HUES64 (cell line): ENCODE measurements at regions not wholly inside any gene's neighbourhood (a gene's known extent, or its start where the extent isn't known, plus 50 kb on each side); places are given as distances from the start of the nearest gene placed in this dataset.
"Not testable (repeated sequence)": the region's sequence is repeated elsewhere in the genome, so short reads cannot be mapped to it uniquely, and the experiment has no call there.

Experiments
- H3K27ac ChIP-seq: 2 replicates; pipeline ENCODE4 v1.7.0; 2013; ENCODE audit warnings: low read depth, low read length, inconsistent platforms
- H3K27me3 ChIP-seq: 2 replicates; pipeline ENCODE4 v1.6.1; 2013; ENCODE audit warnings: mild to moderate bottlenecking, low read length; ENCODE audit not compliant: insufficient read depth
- H3K36me3 ChIP-seq: 2 replicates; pipeline ENCODE4 v1.6.1; 2013; ENCODE audit warnings: mild to moderate bottlenecking, low read length; ENCODE audit not compliant: insufficient read depth
- H3K4me1 ChIP-seq: 2 replicates; pipeline ENCODE4 v1.6.1; 2013; ENCODE audit warnings: mild to moderate bottlenecking, low read length, moderate library complexity; ENCODE audit not compliant: insufficient read depth
- H3K4me3 ChIP-seq: 2 replicates; pipeline ENCODE4 v1.5.1; 2013; ENCODE audit warnings: mild to moderate bottlenecking, low read length, moderate library complexity
- H3K9ac ChIP-seq: 2 replicates; pipeline ENCODE4 v1.6.1; 2013; ENCODE audit warnings: mild to moderate bottlenecking, low read depth, low read length
- H3K9me3 ChIP-seq: 2 replicates; pipeline ENCODE4 v1.6.1; 2013; ENCODE audit warnings: low read depth, low read length; ENCODE audit not compliant: insufficient read depth
- WGBS: fragments of 150-250, 120-280 bp; methylation state at CpG from one replicate; pipeline ENCODE4 v1.1.7; 2013; ENCODE audit warnings: missing lambda C conversion rate; 5-methylcytosine and 5-hydroxymethylcytosine counted together

DNA sequence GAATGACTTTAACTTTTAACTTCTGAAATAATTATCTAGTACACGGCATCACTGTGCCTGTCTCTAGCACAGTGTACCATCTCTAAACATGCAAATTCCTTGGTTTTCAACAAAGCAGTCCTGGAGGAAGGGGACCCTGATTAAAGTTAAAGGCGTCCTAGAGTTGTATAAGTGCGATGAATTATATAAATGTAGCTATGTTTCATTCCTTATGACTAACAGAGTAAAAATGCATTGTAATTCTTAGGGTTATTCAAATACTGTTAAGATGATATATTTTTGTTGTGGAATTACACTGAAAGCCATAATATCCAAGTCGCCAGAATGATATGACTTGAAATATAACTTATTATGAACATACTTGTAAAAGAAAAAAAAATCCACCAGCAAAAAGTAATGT, 544.9 kb upstream of the LINC00305 start:
- no peaks in the 10 kb centered on the region for H3K27me3 ChIP-seq
- 66% methylated on average over 3 of the region's 4 CpGs for WGBS
- H3K36me3 ChIP-seq, result no peaks in the 10 kb centered on the region
- no peak overlapping the region for H3K27ac ChIP-seq
- no peak overlapping the region for H3K9ac ChIP-seq
- no peak overlapping the region for H3K4me3 ChIP-seq
- H3K9me3 ChIP-seq, result no peaks in the 10 kb centered on the region
- no peaks in the 10 kb centered on the region for H3K4me1 ChIP-seq

GRCh38 chr18:64692826-64693225, 543.9 kb upstream of the LINC00305 start:
- Histone ChIP-seq H3K4me1 (no peaks in the 10 kb centered on the region), H3K9ac (no peak overlapping the region), H3K9me3 (no peaks in the 10 kb centered on the region), H3K36me3 (no peaks in the 10 kb centered on the region), H3K27ac (no peak overlapping the region), H3K4me3 (no peak overlapping the region), H3K27me3 (no peaks in the 10 kb centered on the region)
- 100% methylated on average over 2 of the region's 2 CpGs for WGBS

- Histone ChIP-seq H3K36me3 (no peaks in the 10 kb centered on the region), H3K27me3 (no peaks in the 10 kb centered on the region), H3K4me1 (peaks cover 20% of the 10 kb centered on the region), H3K4me3 (no peak overlapping the region), H3K27ac (no peak overlapping the region), H3K9ac (no peak overlapping the region), H3K9me3 (no peaks in the 10 kb centered on the region)
- no CpG with 5 or more reads among the region's 2 CpGs for WGBS
Measured at GRCh38 chr18:64679121-64679520, 530.2 kb upstream of the LINC00305 start.

GRCh38 chr18:64678048-64678447, 529.2 kb upstream of the LINC00305 start:
- WGBS, result 35% methylated on average over 2 of the region's 2 CpGs
- Histone ChIP-seq H3K4me1 (peaks cover 20% of the 10 kb centered on the region), H3K27me3 (no peaks in the 10 kb centered on the region), H3K27ac (peak overlapping the region; percentile 27), H3K9ac (no peak overlapping the region), H3K9me3 (no peaks in the 10 kb centered on the region), H3K4me3 (no peak overlapping the region), H3K36me3 (no peaks in the 10 kb centered on the region)

DNA sequence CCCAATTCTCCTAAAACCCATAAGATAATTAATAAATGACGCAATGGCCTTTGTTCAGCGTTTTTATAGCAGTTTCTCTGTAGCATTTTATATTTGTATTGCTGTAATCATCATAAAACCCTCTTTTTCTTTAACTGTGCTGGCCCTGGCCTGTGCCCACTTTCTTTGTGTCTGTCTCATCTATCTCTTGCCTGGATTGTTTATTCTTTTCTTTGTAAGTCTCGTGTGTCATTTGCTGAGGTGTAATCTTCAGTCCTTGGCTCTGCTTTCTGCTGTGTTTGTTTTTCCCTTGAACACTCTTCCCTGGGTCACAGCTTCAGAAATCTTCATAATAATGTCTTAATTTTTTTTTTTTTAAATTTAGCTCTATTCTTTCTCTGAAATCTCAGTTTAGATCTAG, 525.8 kb upstream of the LINC00305 start:
- Histone ChIP-seq H3K4me1 (peaks cover 20% of the 10 kb centered on the region), H3K36me3 (no peaks in the 10 kb centered on the region), H3K27me3 (no peaks in the 10 kb centered on the region), H3K9me3 (no peaks in the 10 kb centered on the region), H3K9ac (no peak overlapping the region), H3K27ac (no peak overlapping the region), H3K4me3 (no peak overlapping the region)
- 85% methylated on average over 3 of the region's 3 CpGs for whole genome bisulfite sequencing

DNA sequence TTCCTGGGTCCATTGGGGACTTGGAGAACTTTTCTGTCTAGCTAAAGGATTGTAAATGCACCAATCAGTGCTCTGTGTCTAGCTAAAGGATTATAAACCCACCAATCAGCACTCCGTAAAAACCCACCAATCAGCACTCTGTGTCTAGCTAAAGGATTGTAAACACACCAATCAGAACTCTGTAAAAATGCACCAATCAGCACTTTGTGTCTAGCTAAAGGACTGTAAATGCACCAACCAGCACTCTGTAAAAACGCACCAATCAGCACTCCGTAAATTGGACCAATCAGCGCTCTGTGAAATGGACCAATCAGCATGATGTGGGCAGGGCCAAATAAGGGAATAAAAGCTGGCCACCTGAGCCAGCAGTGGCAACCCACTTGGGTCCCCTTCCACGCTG, 522.4 kb upstream of the LINC00305 start:
- H3K36me3 ChIP-seq, H3K9me3 ChIP-seq, H3K4me3 ChIP-seq, H3K9ac ChIP-seq, H3K27ac ChIP-seq, H3K27me3 ChIP-seq, H3K4me1 ChIP-seq: not testable (repeated sequence)
- WGBS, result 78% methylated on average over 5 of the region's 5 CpGs

DNA sequence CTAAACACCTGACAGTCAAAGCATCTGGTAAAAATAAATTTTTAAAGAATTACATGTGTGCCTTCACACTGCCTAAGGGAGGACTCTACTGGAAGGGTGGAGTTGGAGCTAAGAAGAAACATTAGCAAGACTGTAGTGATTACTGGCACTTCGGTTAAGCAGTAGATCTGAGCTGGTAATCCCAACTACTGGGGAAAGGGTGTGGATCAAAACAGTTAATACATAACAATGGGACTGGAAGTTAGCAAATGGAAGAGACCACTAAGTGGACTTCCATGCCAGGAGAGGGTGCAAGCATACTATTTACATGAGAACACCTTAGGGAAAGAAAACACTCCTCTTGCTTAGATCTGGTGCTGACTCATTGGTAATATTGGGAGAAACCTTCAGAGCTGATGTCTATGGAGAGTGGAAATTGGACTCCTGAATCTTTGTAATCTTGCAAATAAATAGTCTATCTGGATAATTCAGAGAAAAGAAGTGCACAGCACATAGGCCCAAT, 519.6 kb upstream of the LINC00305 start:
- H3K4me1 ChIP-seq, result peaks cover 6% of the 10 kb centered on the region; the same call in 1 of the 2 replicates
- H3K9me3 ChIP-seq, result no peaks in the 10 kb centered on the region
- WGBS, result 83% methylated on average over 1 of the region's 1 CpG
- H3K27me3 ChIP-seq, result no peaks in the 10 kb centered on the region
- H3K36me3 ChIP-seq, result no peaks in the 10 kb centered on the region
- no peak overlapping the region for H3K9ac ChIP-seq
- H3K4me3 ChIP-seq, result no peak overlapping the region
- H3K27ac ChIP-seq, result no peak overlapping the region

DNA sequence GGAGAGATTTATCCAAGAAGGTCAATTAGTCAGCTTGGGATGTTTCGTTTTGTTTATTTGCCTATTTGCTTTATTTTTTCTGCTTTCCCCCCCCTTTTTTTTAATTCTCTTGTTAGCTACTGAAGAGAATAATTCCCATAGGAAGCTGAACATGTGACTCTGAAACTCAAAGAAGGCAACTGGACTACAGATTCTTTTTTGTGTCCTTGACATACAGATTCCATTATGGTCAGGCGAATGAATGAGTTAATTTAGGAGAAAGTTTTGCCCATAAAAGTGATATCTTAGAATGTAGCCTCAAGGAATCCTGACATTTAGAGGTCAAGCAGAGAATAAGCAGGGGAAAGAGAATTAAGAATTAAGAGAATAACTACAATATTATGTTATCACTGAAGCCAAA, 514.2 kb upstream of the LINC00305 start:
- H3K36me3 ChIP-seq, result no peaks in the 10 kb centered on the region
- H3K9me3 ChIP-seq, result no peaks in the 10 kb centered on the region
- no peak overlapping the region for H3K9ac ChIP-seq
- H3K4me1 ChIP-seq, result no peaks in the 10 kb centered on the region
- no peak overlapping the region for H3K27ac ChIP-seq
- WGBS, result 100% methylated on average over 2 of the region's 2 CpGs
- no peaks in the 10 kb centered on the region for H3K27me3 ChIP-seq
- no peak overlapping the region for H3K4me3 ChIP-seq

DNA sequence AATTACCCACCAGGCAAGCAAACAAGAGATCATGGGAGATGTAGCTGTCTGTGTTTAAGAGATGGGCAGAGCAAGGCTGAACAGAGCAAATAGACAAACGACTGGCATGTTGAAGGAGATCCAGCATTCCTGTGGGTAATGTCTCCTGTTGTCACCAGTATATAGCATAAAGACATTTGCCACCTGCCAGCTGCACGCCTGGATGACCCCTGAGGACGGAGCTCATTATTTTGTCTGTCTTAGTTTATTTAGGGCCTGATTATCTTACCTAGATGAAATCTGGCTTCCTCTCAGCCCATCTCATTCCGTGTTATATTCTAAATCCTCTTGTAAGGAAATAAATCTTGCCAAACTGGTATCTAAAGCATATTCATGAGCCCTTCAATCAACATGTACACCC, 510.3 kb upstream of the LINC00305 start:
- Histone ChIP-seq H3K27ac (no peak overlapping the region), H3K9me3 (no peaks in the 10 kb centered on the region), H3K4me3 (no peak overlapping the region), H3K9ac (no peak overlapping the region), H3K27me3 (no peaks in the 10 kb centered on the region), H3K36me3 (no peaks in the 10 kb centered on the region), H3K4me1 (no peaks in the 10 kb centered on the region)
- 89% methylated on average over 4 of the region's 4 CpGs for WGBS

GRCh38 chr18:64653068-64653467, 504.2 kb upstream of the LINC00305 start:
- H3K27me3 ChIP-seq, result no peaks in the 10 kb centered on the region

GRCh38 chr18:64650068-64650467, 501.2 kb upstream of the LINC00305 start:
- 100% methylated on average over 1 of the region's 2 CpGs for WGBS
- no peaks in the 10 kb centered on the region for H3K4me1 ChIP-seq

More at GRCh38 chr18:64653068-64653467, 504.2 kb upstream of the LINC00305 start:
- Histone ChIP-seq H3K9me3 (no peaks in the 10 kb centered on the region), H3K4me1 (no peaks in the 10 kb centered on the region), H3K36me3 (no peaks in the 10 kb centered on the region), H3K27ac (no peak overlapping the region), H3K9ac (no peak overlapping the region), H3K4me3 (no peak overlapping the region)
- 92% methylated on average over 3 of the region's 4 CpGs for WGBS

GRCh38 chr18:64645753-64646152, 496.9 kb upstream of the LINC00305 start:
- H3K36me3 ChIP-seq, result no peaks in the 10 kb centered on the region
- H3K27ac ChIP-seq, result no peak overlapping the region
- H3K9ac ChIP-seq, result no peak overlapping the region
- H3K27me3 ChIP-seq, result no peaks in the 10 kb centered on the region
- H3K9me3 ChIP-seq, result peaks cover 15% of the 10 kb centered on the region; the same call in 1 of the 2 replicates
- H3K4me1 ChIP-seq, result no peaks in the 10 kb centered on the region
- WGBS, result 98% methylated on average over 5 of the region's 5 CpGs
- H3K4me3 ChIP-seq, result no peak overlapping the region

More at GRCh38 chr18:64650068-64650467, 501.2 kb upstream of the LINC00305 start:
- peaks cover 15% of the 10 kb centered on the region; the same call in 1 of the 2 replicates for H3K9me3 ChIP-seq
- H3K36me3 ChIP-seq, result no peaks in the 10 kb centered on the region
- no peak overlapping the region for H3K9ac ChIP-seq
- H3K4me3 ChIP-seq, result no peak overlapping the region
- no peaks in the 10 kb centered on the region for H3K27me3 ChIP-seq
- H3K27ac ChIP-seq, result no peak overlapping the region
